Gastrocnemius medialis (tissue), 4 donors: ENCODE measurements at regions not wholly inside any gene's neighbourhood (a gene's known extent, or its start where the extent isn't known, plus 50 kb on each side); places are given as distances from the start of the nearest gene placed in this dataset.

Experiments used
- ATAC-seq, 2 donors: fragments of 150-250 bp; one replicate each; pipeline ENCODE4 v1.9.1; 2016
- DNase-seq, 2 donors: peaks; one replicate each; pipeline ENCODE4 v3.0.0-alpha.2; 2019
- H3K27ac ChIP-seq, 4 donors: fragments of 200-600 bp; sonication (generic); 1 replicate in 1 of 4; 2 replicates in 3 of 4; pipeline ENCODE4 v1.5.1; 2016 to 2018; ENCODE audit warnings: mild to moderate bottlenecking in 2 of 4, moderate library complexity in 1 of 4
- H3K27me3 ChIP-seq, 3 donors: fragments of 200-600 bp; sonication (generic) in 2 of 3; 1 replicate in 1 of 3; 2 replicates in 2 of 3; pipeline versions ENCODE4 v1.5.1 to v1.6.0; 2016 to 2019; ENCODE audit warnings: mild to moderate bottlenecking in 1 of 3, moderate library complexity in 1 of 3
- H3K36me3 ChIP-seq, 2 donors: fragments of 200-600 bp; sonication (generic) in 1 of 2; one replicate each; pipeline ENCODE4 v1.5.1; 2017 to 2018
- H3K4me1 ChIP-seq, 2 donors: fragments of 200-600 bp; sonication (generic) in 1 of 2; one replicate each; pipeline ENCODE4 v1.5.1; 2016 to 2017; ENCODE audit warnings: mild to moderate bottlenecking in 2 of 2
- H3K4me3 ChIP-seq, 4 donors: fragments of 200-600 bp; sonication (generic) in 3 of 4; 1 replicate in 1 of 4; 2 replicates in 3 of 4; pipeline ENCODE4 v1.5.1; 2016 to 2019; ENCODE audit warnings: mild to moderate bottlenecking in 2 of 4
- H3K9me3 ChIP-seq, 3 donors: fragments of 200-600 bp; sonication (generic) in 2 of 3; 1 replicate in 1 of 3; 2 replicates in 2 of 3; pipeline ENCODE4 v1.5.1; 2016 to 2019
- POLR2A ChIP-seq, 2 donors: fragments of 450-650 bp; IDR thresholded peaks; one replicate each; pipeline ENCODE4 v1.6.1; 2017; ENCODE audit warnings: antibody characterized with exemption in 2 of 2, mild to moderate bottlenecking in 2 of 2, moderate library complexity in 2 of 2
- in situ Hi-C, 4 donors: fragments of 200-750 bp; cut with MboI; loops; one replicate each; pipeline versions ENCODE4 v1.15.0 to v1.8.0; 2017; ENCODE audit warnings: low sequenced_read_pairs in 4 of 4
- intact Hi-C: fragments of 100-400 bp; cut with DNase I; formaldehyde crosslinking; loops from one replicate; pipeline ENCODE4 v1.15.1; 2023; ENCODE audit warnings: low total_unique reads
- TF ChIP-seq, protein P1 (sequence below), 5 experiments: fragments of 450-650 bp in 3 of 5; fragments of 200-600 bp in 2 of 5; sonication (generic) in 2 of 5; IDR thresholded peaks in 4 of 5; conservative IDR thresholded peaks in 1 of 5; 1 replicate in 4 of 5; 2 replicates in 1 of 5; pipeline ENCODE4 v1.5.1; 2016 to 2019; ENCODE audit warnings: antibody characterized with exemption in 5 of 5, mild to moderate bottlenecking in 3 of 5, moderate library complexity in 3 of 5

DNA sequence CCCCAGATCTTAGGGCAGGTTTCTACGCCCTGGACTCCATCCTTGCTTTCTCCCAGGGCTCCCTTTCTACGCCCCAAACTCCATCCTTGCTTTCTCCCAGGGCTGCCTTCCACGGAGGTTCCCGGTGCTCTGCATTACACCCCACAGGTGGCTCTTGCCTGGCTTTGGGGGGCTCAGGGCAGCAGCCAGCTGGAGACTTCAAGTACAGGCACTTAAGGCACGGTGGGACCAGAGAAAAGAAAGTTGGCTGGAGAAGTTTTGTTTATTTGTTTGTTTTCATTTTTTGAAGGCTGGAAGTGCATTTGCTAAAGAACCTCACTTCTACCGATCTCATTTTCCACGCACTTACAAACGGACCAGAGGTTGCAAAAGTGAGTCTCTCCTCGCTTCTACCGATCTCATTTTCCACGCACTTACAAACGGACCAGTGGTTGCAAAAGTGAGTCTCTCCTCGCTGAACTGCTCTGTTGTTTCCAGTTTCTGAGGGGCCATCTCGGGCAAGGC, 103.8 kb upstream of the MED13L start:
- no peak for ATAC-seq
- H3K36me3 ChIP-seq: no peaks in the 10 kb centered on the region
- no peak overlapping the region for H3K27ac ChIP-seq
- intact Hi-C loops (no loop called here), in situ Hi-C loops (no loop called here)
- TF ChIP-seq, protein P1, sequence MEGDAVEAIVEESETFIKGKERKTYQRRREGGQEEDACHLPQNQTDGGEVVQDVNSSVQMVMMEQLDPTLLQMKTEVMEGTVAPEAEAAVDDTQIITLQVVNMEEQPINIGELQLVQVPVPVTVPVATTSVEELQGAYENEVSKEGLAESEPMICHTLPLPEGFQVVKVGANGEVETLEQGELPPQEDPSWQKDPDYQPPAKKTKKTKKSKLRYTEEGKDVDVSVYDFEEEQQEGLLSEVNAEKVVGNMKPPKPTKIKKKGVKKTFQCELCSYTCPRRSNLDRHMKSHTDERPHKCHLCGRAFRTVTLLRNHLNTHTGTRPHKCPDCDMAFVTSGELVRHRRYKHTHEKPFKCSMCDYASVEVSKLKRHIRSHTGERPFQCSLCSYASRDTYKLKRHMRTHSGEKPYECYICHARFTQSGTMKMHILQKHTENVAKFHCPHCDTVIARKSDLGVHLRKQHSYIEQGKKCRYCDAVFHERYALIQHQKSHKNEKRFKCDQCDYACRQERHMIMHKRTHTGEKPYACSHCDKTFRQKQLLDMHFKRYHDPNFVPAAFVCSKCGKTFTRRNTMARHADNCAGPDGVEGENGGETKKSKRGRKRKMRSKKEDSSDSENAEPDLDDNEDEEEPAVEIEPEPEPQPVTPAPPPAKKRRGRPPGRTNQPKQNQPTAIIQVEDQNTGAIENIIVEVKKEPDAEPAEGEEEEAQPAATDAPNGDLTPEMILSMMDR (IDR thresholded peaks at IDR 0.05 in 4 of 5, conservative IDR thresholded peaks at IDR 0.05 in 1 of 5): no peak
- no peak for TF ChIP-seq POLR2A (IDR thresholded peaks at IDR 0.05)
- no peaks in the 10 kb centered on the region for H3K27me3 ChIP-seq
- DNase-seq: no peak
- peaks cover 0 to 3% of the 10 kb centered on the region in 2 donors for H3K4me1 ChIP-seq
- no peaks in the 10 kb centered on the region for H3K9me3 ChIP-seq
- H3K4me3 ChIP-seq: no peak overlapping the region

DNA sequence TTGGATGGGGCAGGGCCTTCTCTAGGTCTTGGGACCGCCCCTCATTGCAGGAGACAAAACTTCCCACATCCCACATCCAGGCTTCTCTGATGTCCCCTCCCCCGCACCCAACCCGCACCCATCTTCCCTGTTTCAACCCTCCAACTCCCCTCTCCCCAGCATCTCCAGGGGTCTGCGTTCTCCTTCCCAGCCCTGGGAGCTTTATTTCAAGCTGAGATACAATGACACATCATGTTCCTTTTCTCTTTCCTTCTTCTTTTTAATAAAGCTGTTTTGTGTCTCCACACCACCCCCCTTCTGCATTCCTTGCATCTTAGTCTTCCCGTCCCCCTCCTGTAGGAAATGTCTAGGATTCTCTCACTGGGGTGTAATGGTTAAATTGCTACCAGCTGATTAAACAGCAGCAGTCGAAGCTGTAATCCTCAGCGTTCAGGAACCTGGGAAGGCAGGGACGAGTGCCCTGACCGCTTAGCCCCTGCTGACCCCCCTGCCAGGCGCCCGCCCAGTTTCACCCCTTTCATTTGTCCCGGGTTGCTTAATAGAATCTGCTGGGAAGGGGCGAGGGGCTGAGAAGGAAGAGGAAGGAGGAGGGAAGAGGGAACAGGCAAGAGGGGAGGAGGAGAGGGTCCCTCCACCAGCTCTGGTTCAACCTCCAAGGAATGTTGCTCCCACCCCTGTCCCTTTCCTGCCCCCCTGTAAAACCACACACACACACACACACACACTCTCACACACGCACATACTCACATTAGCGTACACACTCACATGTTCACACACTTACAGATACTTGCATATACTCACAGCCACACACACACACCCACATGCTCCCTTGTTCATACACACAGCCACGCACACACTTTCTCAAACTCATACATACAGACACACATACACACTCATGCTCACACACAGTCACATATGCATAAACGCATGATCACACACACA, 104.5 kb upstream of the MED13L start:
- Histone ChIP-seq H3K36me3 (no peaks in the 10 kb centered on the region), H3K27ac (no peak overlapping the region), H3K4me1 (peaks cover 0 to 3% of the 10 kb centered on the region in 2 donors), H3K4me3 (no peak overlapping the region), H3K9me3 (no peaks in the 10 kb centered on the region), H3K27me3 (no peaks in the 10 kb centered on the region)
- TF ChIP-seq POLR2A (IDR thresholded peaks at IDR 0.05): no peak
- TF ChIP-seq, protein P1 (IDR thresholded peaks at IDR 0.05 in 4 of 5, conservative IDR thresholded peaks at IDR 0.05 in 1 of 5): no peak
- DNase-seq: no peak
- in situ Hi-C loops: no loop called here
- intact Hi-C loops: no loop called here
- ATAC-seq: no peak

DNA sequence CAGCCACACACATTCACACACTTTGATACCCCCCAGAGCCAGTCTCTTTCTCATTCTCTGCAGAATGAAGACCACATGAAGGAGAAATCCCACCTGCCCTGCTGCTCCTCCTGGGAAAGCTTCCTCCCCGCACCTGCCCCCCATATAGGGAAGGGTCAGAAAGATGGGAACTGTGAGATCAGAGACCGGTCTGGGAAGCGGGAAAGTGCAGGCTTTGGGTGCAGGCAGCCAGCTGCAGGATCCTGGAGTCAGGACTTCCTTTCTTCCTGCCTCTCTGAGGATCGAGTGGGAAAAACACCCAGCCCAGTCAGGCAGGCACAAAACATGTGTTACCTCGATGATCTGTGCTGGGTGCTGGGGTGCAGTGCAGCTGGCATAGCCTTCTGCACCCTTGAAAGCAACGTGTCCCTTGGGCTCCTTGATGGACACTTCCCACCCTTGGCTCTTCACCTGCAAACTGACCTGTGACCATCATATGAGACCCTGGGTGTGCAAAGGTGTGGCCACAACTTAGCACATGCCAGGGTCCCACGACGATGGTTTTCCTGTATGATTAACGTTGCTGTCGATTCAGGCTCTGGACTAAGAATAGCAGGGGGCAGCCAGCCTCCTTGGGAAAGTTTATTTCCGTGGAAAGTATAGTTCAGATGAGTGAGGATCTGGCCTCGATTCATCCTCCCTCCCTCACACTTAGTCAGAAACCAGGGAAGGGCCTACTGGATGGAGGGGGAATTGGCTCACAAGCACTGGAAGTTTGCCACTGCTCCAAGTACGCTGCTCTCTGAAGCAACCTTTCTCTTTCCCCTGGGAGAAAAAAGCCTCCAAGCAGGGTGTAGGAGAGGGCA, 105.4 kb upstream of the MED13L start:
- H3K9me3 ChIP-seq: no peaks in the 10 kb centered on the region
- DNase-seq (peak; percentile 18 to 60), ATAC-seq (peak; percentile 68 to 69)
- in situ Hi-C loops (no loop called here), intact Hi-C loops (no loop called here)
- no peaks in the 10 kb centered on the region for H3K27me3 ChIP-seq
- H3K36me3 ChIP-seq: no peaks in the 10 kb centered on the region
- H3K4me1 ChIP-seq: peaks cover 0 to 3% of the 10 kb centered on the region in 2 donors
- H3K4me3 ChIP-seq: no peak overlapping the region
- no peak overlapping the region for H3K27ac ChIP-seq
- TF ChIP-seq POLR2A (IDR thresholded peaks at IDR 0.05): no peak
- TF ChIP-seq, protein P1 (IDR thresholded peaks at IDR 0.05 in 4 of 5, conservative IDR thresholded peaks at IDR 0.05 in 1 of 5): no peak

DNA sequence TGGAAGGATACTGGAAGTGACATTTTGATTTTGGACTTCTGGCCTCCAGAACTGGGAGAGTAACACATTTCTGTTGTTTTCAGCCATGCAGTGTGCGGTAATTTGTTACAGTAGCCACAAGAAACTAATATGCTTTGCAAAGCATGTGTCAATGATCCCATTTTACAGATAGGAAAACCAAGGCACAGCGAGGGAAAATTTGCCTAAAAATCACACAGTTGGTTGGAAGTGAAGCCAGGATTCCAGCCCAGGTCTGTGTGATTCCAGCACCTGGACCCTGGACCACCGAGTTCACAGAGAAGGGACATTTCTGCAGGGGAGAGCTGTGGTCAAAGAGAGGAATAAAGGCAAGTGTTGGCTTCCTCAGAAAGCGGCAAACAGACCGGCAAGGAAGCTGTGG, 106.7 kb upstream of the MED13L start:
- DNase-seq (no peak), ATAC-seq (no peak)
- no peak overlapping the region for H3K4me3 ChIP-seq
- intact Hi-C loops (no loop called here), in situ Hi-C loops (no loop called here)
- H3K27me3 ChIP-seq: no peaks in the 10 kb centered on the region
- H3K4me1 ChIP-seq: peaks cover 0 to 3% of the 10 kb centered on the region in 2 donors
- no peaks in the 10 kb centered on the region for H3K9me3 ChIP-seq
- no peak overlapping the region for H3K27ac ChIP-seq
- no peaks in the 10 kb centered on the region for H3K36me3 ChIP-seq
- TF ChIP-seq, protein P1 (IDR thresholded peaks at IDR 0.05 in 4 of 5, conservative IDR thresholded peaks at IDR 0.05 in 1 of 5): no peak
- TF ChIP-seq POLR2A (IDR thresholded peaks at IDR 0.05): no peak
